ENCODE measurements at regions not wholly inside any gene's neighbourhood (a gene's known extent, or its start where the extent isn't known, plus 50 kb on each side); places are given as distances from the start of the nearest gene placed in this dataset.

GRCh38 chr3:176087066-176087697 lies 1110.1 kb downstream of the TBL1XR1 start:
- intact Hi-C loops (cut with micrococcal nuclease; ENCODE audit: unreplicated experiment) = no loop called here

DNA sequence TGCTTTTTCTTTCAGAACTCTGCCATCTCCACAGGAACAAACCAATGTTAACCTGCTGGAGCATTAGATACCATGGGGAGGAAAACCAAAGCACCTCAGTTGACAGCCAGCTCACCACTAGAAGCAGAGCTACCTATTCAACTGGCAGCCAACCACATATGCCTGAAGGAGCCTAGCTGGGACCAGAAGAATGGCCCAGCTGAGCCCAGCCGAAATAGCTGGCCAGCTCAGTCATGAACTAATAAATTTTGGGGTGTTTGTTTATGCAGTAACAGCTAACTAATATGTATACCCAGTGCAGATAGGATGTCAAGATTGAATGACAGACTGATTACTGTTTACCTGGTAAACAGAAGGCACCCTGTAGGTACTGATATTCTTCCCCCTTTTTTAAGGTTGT lies 1117.5 kb downstream of the TBL1XR1 start:
- CTCF ChIA-PET = no interaction called here
- Histone ChIP-seq H3K4me3 (ENCODE audit: low read depth, low read length, poor library complexity, severe bottlenecking) (no peak overlapping the region), H3K9me3 (ENCODE audit: low read depth, low read length, poor library complexity, severe bottlenecking) (no peaks in the 10 kb centered on the region), H3K36me3 (ENCODE audit: insufficient read depth, low read length, poor library complexity, severe bottlenecking) (no peaks in the 10 kb centered on the region), H3K27me3 (replicated peaks; ENCODE audit: insufficient read depth, low read depth, low read length, poor library complexity) (no peaks in the 10 kb centered on the region), H3K4me1 (ENCODE audit: insufficient read depth, low read length, poor library complexity, severe bottlenecking) (no peaks in the 10 kb centered on the region), H3K27ac (ENCODE audit: low read depth, low read length, poor library complexity, severe bottlenecking) (no peak overlapping the region)
- intact Hi-C loops (cut with micrococcal nuclease; ENCODE audit: unreplicated experiment) = no loop called here
- no TSS peak for BruUV-seq (replicated peaks)
- DNase-seq (ENCODE audit: low spot score) = no peak
- POLR2A ChIA-PET (ENCODE audit: low non-redundant PET) = no interaction called here
- TF ChIP-seq EZH2 (IDR thresholded peaks at IDR 0.05; ENCODE audit: borderline replicate concordance, low read depth, low read length, poor library complexity, severe bottlenecking) = no peak
- TF ChIP-seq, protein P1, sequence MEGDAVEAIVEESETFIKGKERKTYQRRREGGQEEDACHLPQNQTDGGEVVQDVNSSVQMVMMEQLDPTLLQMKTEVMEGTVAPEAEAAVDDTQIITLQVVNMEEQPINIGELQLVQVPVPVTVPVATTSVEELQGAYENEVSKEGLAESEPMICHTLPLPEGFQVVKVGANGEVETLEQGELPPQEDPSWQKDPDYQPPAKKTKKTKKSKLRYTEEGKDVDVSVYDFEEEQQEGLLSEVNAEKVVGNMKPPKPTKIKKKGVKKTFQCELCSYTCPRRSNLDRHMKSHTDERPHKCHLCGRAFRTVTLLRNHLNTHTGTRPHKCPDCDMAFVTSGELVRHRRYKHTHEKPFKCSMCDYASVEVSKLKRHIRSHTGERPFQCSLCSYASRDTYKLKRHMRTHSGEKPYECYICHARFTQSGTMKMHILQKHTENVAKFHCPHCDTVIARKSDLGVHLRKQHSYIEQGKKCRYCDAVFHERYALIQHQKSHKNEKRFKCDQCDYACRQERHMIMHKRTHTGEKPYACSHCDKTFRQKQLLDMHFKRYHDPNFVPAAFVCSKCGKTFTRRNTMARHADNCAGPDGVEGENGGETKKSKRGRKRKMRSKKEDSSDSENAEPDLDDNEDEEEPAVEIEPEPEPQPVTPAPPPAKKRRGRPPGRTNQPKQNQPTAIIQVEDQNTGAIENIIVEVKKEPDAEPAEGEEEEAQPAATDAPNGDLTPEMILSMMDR (conservative IDR thresholded peaks at IDR 0.05; ENCODE audit: low read depth, low read length) = no peak

More at GRCh38 chr3:176087066-176087697, 1110.1 kb downstream of the TBL1XR1 start:
- TF ChIP-seq EZH2 (IDR thresholded peaks at IDR 0.05; ENCODE audit: borderline replicate concordance, low read depth, low read length, poor library complexity, severe bottlenecking) = no peak
- TF ChIP-seq, protein P1 (conservative IDR thresholded peaks at IDR 0.05; ENCODE audit: low read depth, low read length) = no peak
- H3K4me3 ChIP-seq (ENCODE audit: low read depth, low read length, poor library complexity, severe bottlenecking) = no peak overlapping the region
- CTCF ChIA-PET = no interaction called here
- H3K4me1 ChIP-seq (ENCODE audit: insufficient read depth, low read length, poor library complexity, severe bottlenecking) = no peaks in the 10 kb centered on the region
- H3K27me3 ChIP-seq (replicated peaks; ENCODE audit: insufficient read depth, low read depth, low read length, poor library complexity) = no peaks in the 10 kb centered on the region
- POLR2A ChIA-PET (ENCODE audit: low non-redundant PET) = no interaction called here
- H3K36me3 ChIP-seq (ENCODE audit: insufficient read depth, low read length, poor library complexity, severe bottlenecking) = no peaks in the 10 kb centered on the region
- H3K9me3 ChIP-seq (ENCODE audit: low read depth, low read length, poor library complexity, severe bottlenecking) = no peaks in the 10 kb centered on the region
- no TSS peak for BruUV-seq (replicated peaks)
- no peak overlapping the region for H3K27ac ChIP-seq (ENCODE audit: low read depth, low read length, poor library complexity, severe bottlenecking)
- no peak for DNase-seq (ENCODE audit: low spot score)

DNA sequence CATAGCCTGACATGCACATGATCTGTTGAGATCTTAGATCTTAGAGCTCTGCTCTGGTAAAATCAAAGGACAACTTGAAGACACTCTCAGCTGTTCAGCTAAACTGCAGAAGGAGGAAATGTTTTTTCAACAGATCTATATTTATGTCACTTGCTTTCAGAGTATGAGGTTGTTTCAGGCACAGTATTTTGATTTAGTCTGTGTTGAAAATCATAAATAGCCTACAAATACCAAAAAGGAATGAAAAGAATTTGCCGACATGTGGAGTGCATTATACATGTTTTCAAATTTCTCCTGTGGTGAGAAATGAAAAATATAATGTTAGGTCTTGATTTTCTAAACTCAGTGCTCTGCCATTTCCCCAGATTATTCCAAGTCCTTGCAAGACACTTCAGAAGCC lies 1118.4 kb downstream of the TBL1XR1 start:
- Histone ChIP-seq H3K4me1 (ENCODE audit: insufficient read depth, low read length, poor library complexity, severe bottlenecking) (no peaks in the 10 kb centered on the region), H3K27me3 (replicated peaks; ENCODE audit: insufficient read depth, low read depth, low read length, poor library complexity) (no peaks in the 10 kb centered on the region), H3K27ac (ENCODE audit: low read depth, low read length, poor library complexity, severe bottlenecking) (no peak overlapping the region), H3K9me3 (ENCODE audit: low read depth, low read length, poor library complexity, severe bottlenecking) (no peaks in the 10 kb centered on the region), H3K36me3 (ENCODE audit: insufficient read depth, low read length, poor library complexity, severe bottlenecking) (no peaks in the 10 kb centered on the region), H3K4me3 (ENCODE audit: low read depth, low read length, poor library complexity, severe bottlenecking) (no peak overlapping the region)
- intact Hi-C loops (cut with micrococcal nuclease; ENCODE audit: unreplicated experiment) = no loop called here
- TF ChIP-seq EZH2 (IDR thresholded peaks at IDR 0.05; ENCODE audit: borderline replicate concordance, low read depth, low read length, poor library complexity, severe bottlenecking) = no peak
- TF ChIP-seq, protein P1 (conservative IDR thresholded peaks at IDR 0.05; ENCODE audit: low read depth, low read length) = no peak
- no TSS peak for BruUV-seq (replicated peaks)
- POLR2A ChIA-PET (ENCODE audit: low non-redundant PET) = no interaction called here
- CTCF ChIA-PET = no interaction called here
- no peak for DNase-seq (ENCODE audit: low spot score)
